ENCODE measurements at regions not wholly inside any gene's neighbourhood (a gene's known extent, or its start where the extent isn't known, plus 50 kb on each side); places are given as distances from the start of the nearest gene placed in this dataset.
"Not testable (repeated sequence)": the region's sequence is repeated elsewhere in the genome, so short reads cannot be mapped to it uniquely, and the experiment has no call there.

DNA sequence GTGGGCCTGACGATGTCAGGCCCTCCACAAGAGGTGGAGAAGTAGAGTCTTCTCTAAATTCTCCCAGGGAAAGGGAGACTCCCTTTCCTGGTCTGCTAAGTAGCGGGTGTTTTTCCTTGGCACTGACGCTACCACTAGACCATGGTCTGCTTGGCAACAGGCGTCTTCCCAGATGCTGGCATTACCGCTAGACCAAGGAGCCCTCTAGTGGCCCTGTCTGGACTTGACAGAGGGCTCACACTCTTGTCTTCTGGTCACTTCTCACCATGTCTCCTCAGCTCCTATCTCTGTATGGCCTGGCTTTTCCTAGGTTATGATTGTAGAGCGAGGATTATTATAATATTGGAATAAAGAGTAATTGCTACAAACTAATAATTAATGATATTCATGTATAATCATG is 51.1 kb upstream of the RASSF6 start:
- not testable (repeated sequence) for DNase-seq

GRCh38 chr4:73673286-73673685 is 53.0 kb upstream of the RASSF6 start:
- DNase-seq, result no peak

DNA sequence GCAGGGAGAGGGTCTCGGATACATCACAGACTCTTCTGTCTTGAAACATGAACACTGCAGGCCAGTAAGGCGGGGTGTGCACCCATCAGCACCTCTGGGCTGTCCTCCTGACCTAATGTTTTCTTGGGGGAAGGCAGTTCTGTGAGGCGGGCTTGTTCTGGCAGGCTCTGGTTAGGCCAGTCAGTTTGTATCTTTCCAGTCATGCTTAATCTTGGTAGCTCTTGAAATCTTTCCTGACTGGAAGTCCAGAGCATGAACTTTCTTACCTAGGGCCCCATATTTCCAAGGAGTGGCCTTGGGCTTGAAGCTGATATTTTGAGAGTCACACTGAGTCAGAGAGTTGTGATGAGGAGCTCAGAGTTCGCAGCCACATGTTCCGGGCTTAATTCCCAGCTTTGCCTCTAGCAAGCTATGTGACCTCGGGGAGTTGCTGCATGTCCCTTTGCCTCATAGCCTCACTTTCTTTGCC is 54.2 kb upstream of the RASSF6 start:
- no peak for DNase-seq

GRCh38 chr4:73675623-73676022 is 55.4 kb upstream of the RASSF6 start:
- peak; percentile 60 for DNase-seq

GRCh38 chr4:73676136-73676535 is 55.9 kb upstream of the RASSF6 start:
- DNase-seq, result no peak

GRCh38 chr4:73676861-73677323 is 56.7 kb upstream of the RASSF6 start:
- DNase-seq, result peak; percentile 97

GRCh38 chr4:73679836-73680235 is 59.6 kb upstream of the RASSF6 start:
- DNase-seq, result no peak

GRCh38 chr4:73681776-73682175 is 58.6 kb upstream of the CXCL8 start:
- DNase-seq, result no peak

- no peak for DNase-seq
Observed at GRCh38 chr4:73682508-73682907, 57.9 kb upstream of the CXCL8 start.

DNA sequence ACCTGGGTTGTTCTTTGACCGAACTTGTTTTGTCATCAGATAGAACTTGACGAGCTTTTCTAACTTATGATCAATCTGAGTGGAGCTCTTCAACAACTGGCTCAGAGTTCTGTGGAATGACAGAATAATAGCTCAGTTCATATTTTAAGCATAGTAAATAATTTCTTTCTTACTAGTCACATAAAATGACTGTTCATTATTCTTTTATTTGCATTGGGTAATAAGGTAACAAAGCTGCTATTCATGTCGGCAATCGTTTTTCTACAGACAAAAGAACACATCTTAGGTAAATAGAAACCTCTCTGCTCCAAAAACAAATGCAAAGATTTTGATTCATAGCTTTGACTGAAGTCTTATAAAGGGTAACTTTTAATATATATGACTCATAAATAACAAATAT is 57.3 kb upstream of the CXCL8 start:
- no peak for DNase-seq

GRCh38 chr4:73683456-73683855 is 56.9 kb upstream of the CXCL8 start:
- no peak for DNase-seq

DNA sequence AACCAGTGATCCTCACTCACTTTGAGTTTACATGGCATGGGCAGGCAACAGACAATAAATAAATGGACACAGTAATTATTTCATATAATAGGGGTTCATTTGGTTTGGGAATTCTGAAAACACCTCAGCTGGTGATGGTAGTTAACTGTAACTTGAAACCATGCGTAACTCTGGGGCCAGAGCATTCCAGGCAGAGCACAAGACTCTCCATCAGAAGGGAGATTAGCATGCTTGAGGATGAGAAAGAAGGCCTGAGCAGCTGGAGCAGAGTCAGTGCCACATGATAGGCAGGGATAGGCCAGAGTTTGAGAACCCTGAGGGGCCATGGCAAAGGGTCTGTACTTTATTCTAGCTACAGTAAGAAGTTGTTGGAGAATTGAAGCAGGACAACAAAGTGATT is 56.3 kb upstream of the CXCL8 start:
- DNase-seq, result no peak

- no peak for DNase-seq
Observed at GRCh38 chr4:73685052-73685451, 55.3 kb upstream of the CXCL8 start.

- no peak for DNase-seq
Observed at GRCh38 chr4:73687421-73687820, 52.9 kb upstream of the CXCL8 start.

GRCh38 chr4:73690051-73690738 is 50.2 kb upstream of the CXCL8 start:
- no peak for DNase-seq

Data from NCI-H187 treated with DMSO at 0.1 percent for 48 hours (cell line).